GM23338 (cell line): ENCODE measurements at regions not wholly inside any gene's neighbourhood (a gene's known extent, or its start where the extent isn't known, plus 50 kb on each side); places are given as distances from the start of the nearest gene placed in this dataset.

Source experiments
- ATAC-seq: fragments of 200-7000 bp; cut with Tn5 transposase; 3 replicates; pipeline ENCODE4 v1.9.1; 2020
- DNase-seq: peaks from one replicate; pipeline ENCODE4 v3.0.0-alpha.2; 2015; ENCODE audit warnings: low spot score
- H2AFZ ChIP-seq: fragments of 200-600 bp; sonication (generic); 2 replicates; pipeline ENCODE4 v1.8.0; 2016; ENCODE audit warnings: antibody characterized with exemption, mild to moderate bottlenecking, moderate library complexity
- H3F3A ChIP-seq: fragments of 200-600 bp; sonication (generic); replicated peaks from 2 replicates; pipeline ENCODE4 v1.8.0; 2017; ENCODE audit warnings: antibody characterized with exemption, mixed run types, low read depth
- H3K27ac ChIP-seq: fragments of 200-600 bp; sonication (generic); 2 replicates; pipeline ENCODE4 v1.6.1; 2016; ENCODE audit warnings: low read depth
- H3K27me3 ChIP-seq: fragments of 200-600 bp; sonication (generic); 2 replicates; pipeline ENCODE4 v1.8.0; 2016; ENCODE audit warnings: mild to moderate bottlenecking, mixed run types, moderate library complexity; ENCODE audit not compliant: insufficient read depth
- H3K36me3 ChIP-seq: fragments of 200-600 bp; sonication (generic); 2 replicates; pipeline ENCODE4 v1.8.0; 2016; ENCODE audit warnings: mild to moderate bottlenecking; ENCODE audit not compliant: insufficient read depth
- H3K4me1 ChIP-seq: fragments of 200-600 bp; sonication (generic); 2 replicates; pipeline ENCODE4 v1.8.0; 2016; ENCODE audit warnings: mild to moderate bottlenecking, moderate library complexity; ENCODE audit not compliant: insufficient read depth
- H3K4me2 ChIP-seq: fragments of 200-600 bp; sonication (generic); 2 replicates; pipeline ENCODE4 v1.7.1; 2017; ENCODE audit warnings: mixed run types
- H3K4me3 ChIP-seq: fragments of 200-600 bp; sonication (generic); 2 replicates; pipeline ENCODE4 v1.6.1; 2016; ENCODE audit warnings: mixed run types
- H3K79me2 ChIP-seq: fragments of 200-600 bp; sonication (generic); replicated peaks from 2 replicates; pipeline ENCODE4 v1.8.0; 2017; ENCODE audit warnings: mild to moderate bottlenecking; ENCODE audit not compliant: insufficient read depth
- H3K9me2 ChIP-seq: fragments of 200-600 bp; sonication (generic); 2 replicates; pipeline ENCODE4 v1.8.0; 2017; ENCODE audit not compliant: insufficient read depth
- H4K20me1 ChIP-seq: fragments of 200-600 bp; sonication (generic); replicated peaks from 2 replicates; pipeline ENCODE4 v1.8.0; 2017; ENCODE audit warnings: mild to moderate bottlenecking; ENCODE audit not compliant: insufficient read depth
- H3K27ac Mint-ChIP-seq: 2 replicates; pipeline ENCODE4 v1.8.0; 2020; ENCODE audit warnings: inconsistent platforms, mild to moderate bottlenecking, moderate library complexity, mixed read lengths
- H3K27me3 Mint-ChIP-seq: 3 replicates; pipeline ENCODE4 v1.8.0; 2022; ENCODE audit warnings: low read depth, mild to moderate bottlenecking, moderate library complexity, mixed read lengths, inconsistent platforms; ENCODE audit not compliant: insufficient read depth, poor library complexity
- H3K36me3 Mint-ChIP-seq: 3 replicates; pipeline ENCODE4 v1.8.0; 2021; ENCODE audit warnings: low read depth, mild to moderate bottlenecking, inconsistent platforms, moderate library complexity, mixed read lengths
- H3K4me1 Mint-ChIP-seq: 3 replicates; pipeline ENCODE4 v1.8.0; 2020; ENCODE audit warnings: mild to moderate bottlenecking, inconsistent platforms, mixed read lengths
- H3K4me3 Mint-ChIP-seq: 3 replicates; pipeline ENCODE4 v1.8.0; 2021; ENCODE audit warnings: moderate library complexity, mild to moderate bottlenecking, inconsistent platforms, mixed read lengths
- H3K9me3 Mint-ChIP-seq: 3 replicates; pipeline ENCODE4 v1.8.0; 2020; ENCODE audit warnings: moderate library complexity, mild to moderate bottlenecking, inconsistent platforms, mixed read lengths
- CREB1 ChIP-seq: fragments of 250-450 bp; sonication (Bioruptor Pico); IDR thresholded peaks from 2 replicates; pipeline ENCODE4 v1.5.0; 2020; ENCODE audit warnings: low read depth, mild to moderate bottlenecking, moderate library complexity
- CTCF ChIP-seq, 2 experiments: fragments of 200-600 bp in 1 of 2; sonication (generic) in 1 of 2; conservative IDR thresholded peaks; 2 replicates each; pipeline versions ENCODE4 v1.5.1 to v1.6.1; 2016 to 2017; ENCODE audit warnings: antibody characterized with exemption in 2 of 2, low read depth in 2 of 2, mild to moderate bottlenecking in 2 of 2, moderate library complexity in 1 of 2
- EZH2 ChIP-seq: fragments of 200-600 bp; sonication (generic); IDR thresholded peaks from one replicate; pipeline ENCODE4 v1.8.0; 2017; ENCODE audit warnings: antibody characterized with exemption, mild to moderate bottlenecking, low read depth; ENCODE audit not compliant: unreplicated experiment
- EZH2phosphoT487 ChIP-seq: fragments of 200-600 bp; sonication (generic); IDR thresholded peaks from one replicate; pipeline ENCODE4 v1.8.1; 2018; ENCODE audit warnings: antibody characterized with exemption; ENCODE audit not compliant: unreplicated experiment
- JUNB ChIP-seq: IDR thresholded peaks from one replicate; pipeline ENCODE4 v1.6.1; 2016; ENCODE audit warnings: antibody characterized with exemption; ENCODE audit not compliant: unreplicated experiment
- NANOG ChIP-seq: IDR thresholded peaks from 2 replicates; pipeline ENCODE4 v1.6.1; 2016; ENCODE audit warnings: antibody characterized with exemption, borderline replicate concordance
- POLR2AphosphoS5 ChIP-seq: IDR thresholded peaks from 2 replicates; pipeline ENCODE4 v1.6.1; 2016; ENCODE audit warnings: antibody characterized with exemption, low read depth
- REST ChIP-seq: IDR thresholded peaks from one replicate; pipeline ENCODE4 v1.6.1; 2018; ENCODE audit warnings: antibody characterized with exemption; ENCODE audit not compliant: unreplicated experiment
- STAT1 ChIP-seq: IDR thresholded peaks from one replicate; pipeline ENCODE4 v1.6.1; 2016; ENCODE audit warnings: antibody characterized with exemption; ENCODE audit not compliant: unreplicated experiment
- ZNF114 ChIP-seq: fragments of 250-450 bp; sonication (Bioruptor Pico); IDR thresholded peaks from 2 replicates; pipeline ENCODE4 v1.5.0; 2020; ENCODE audit warnings: mild to moderate bottlenecking, moderate library complexity
- ZNF331 ChIP-seq: fragments of 250-450 bp; sonication (Bioruptor Pico); IDR thresholded peaks from 2 replicates; pipeline ENCODE4 v1.5.0; 2020; ENCODE audit warnings: low read depth, mild to moderate bottlenecking, moderate library complexity
- TF ChIP-seq, protein P1 (sequence below): IDR thresholded peaks from 2 replicates; pipeline ENCODE4 v1.6.1; 2016; ENCODE audit warnings: antibody characterized with exemption

- Mint-ChIP-seq H3K9me3 (peaks cover 32% of the 10 kb centered on the region), H3K27ac (no peak overlapping the region)
These were observed 108.2 kb downstream of the THBS2 start for GRCh38 chr6:169145496-169145895.

More at GRCh38 chr6:169145496-169145895, 108.2 kb downstream of the THBS2 start:
- Mint-ChIP-seq H3K27me3 (no peaks in the 10 kb centered on the region), H3K36me3 (peaks cover 13% of the 10 kb centered on the region), H3K4me3 (no peak overlapping the region), H3K4me1 (no peaks in the 10 kb centered on the region)
- ATAC-seq, result no peak
- no peaks in the 10 kb centered on the region for H4K20me1 ChIP-seq
- H3K27ac ChIP-seq, result no peak overlapping the region
- H3K9me2 ChIP-seq, result 0 out of 2 replicates have a peak, but pooled peaks cover 4% of the 10 kb centered on the region
- DNase-seq, result no peak
- no peaks in the 10 kb centered on the region for H3K27me3 ChIP-seq
- no peaks in the 10 kb centered on the region for H3K4me1 ChIP-seq
- no peaks in the 10 kb centered on the region for H3F3A ChIP-seq
- H3K4me2 ChIP-seq, result no peak overlapping the region
- TF ChIP-seq STAT1 (no peak), JUNB (no peak), REST (no peak), EZH2 (no peak), CTCF (conservative IDR thresholded peaks at IDR 0.05; ENCODE audit: low read depth in 2 of 2) (no peak), ZNF331 (CRISPR knock-in tag) (no peak), CREB1 (no peak), NANOG (no peak), ZNF114 (CRISPR knock-in tag) (no peak), EZH2phosphoT487 (no peak), POLR2AphosphoS5 (no peak)
- TF ChIP-seq, protein P1, sequence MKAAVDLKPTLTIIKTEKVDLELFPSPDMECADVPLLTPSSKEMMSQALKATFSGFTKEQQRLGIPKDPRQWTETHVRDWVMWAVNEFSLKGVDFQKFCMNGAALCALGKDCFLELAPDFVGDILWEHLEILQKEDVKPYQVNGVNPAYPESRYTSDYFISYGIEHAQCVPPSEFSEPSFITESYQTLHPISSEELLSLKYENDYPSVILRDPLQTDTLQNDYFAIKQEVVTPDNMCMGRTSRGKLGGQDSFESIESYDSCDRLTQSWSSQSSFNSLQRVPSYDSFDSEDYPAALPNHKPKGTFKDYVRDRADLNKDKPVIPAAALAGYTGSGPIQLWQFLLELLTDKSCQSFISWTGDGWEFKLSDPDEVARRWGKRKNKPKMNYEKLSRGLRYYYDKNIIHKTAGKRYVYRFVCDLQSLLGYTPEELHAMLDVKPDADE, result no peak
- H3K36me3 ChIP-seq, result no peaks in the 10 kb centered on the region
- H3K79me2 ChIP-seq, result no peaks in the 10 kb centered on the region
- no peak overlapping the region for H2AFZ ChIP-seq
- H3K4me3 ChIP-seq, result no peak overlapping the region
